ENCODE measurements at regions not wholly inside any gene's neighbourhood (a gene's known extent, or its start where the extent isn't known, plus 50 kb on each side); places are given as distances from the start of the nearest gene placed in this dataset.

GRCh38 chr4:56084851-56085250 lies 136.1 kb downstream of the CEP135 start:
- DNase-seq, result no peak
